PC-9 (cell line): ENCODE measurements at regions not wholly inside any gene's neighbourhood (a gene's known extent, or its start where the extent isn't known, plus 50 kb on each side); places are given as distances from the start of the nearest gene placed in this dataset.

Experiments used
- BruUV-seq: library from RNA; stranded (reverse); fragments of 400-500 nt; replicated peaks from 2 replicates; lab custom pipeline; 2021; lab: Mats Ljungman, UMichigan
- CTCF ChIA-PET: fragments of 300-600 bp; sonication (Branson Sonifier 250); formaldehyde crosslinking; loops from one replicate; lab custom pipeline; 2022; ENCODE audit warnings: antibody characterized with exemption; lab: Charles Lee
- POLR2A ChIA-PET: fragments of 300-600 bp; sonication (Branson Sonifier 250); formaldehyde crosslinking; loops from one replicate; lab custom pipeline; 2022; ENCODE audit warnings: antibody characterized with exemption; ENCODE audit not compliant: unreplicated experiment; lab: Charles Lee
- DNase-seq, 2 experiments: peaks; one replicate each; pipeline versions ENCODE4 v3.0.0 to v3.0.0-alpha.2; 2015 to 2022; ENCODE audit warnings: mixed read lengths in 1 of 2
- H2AFZ ChIP-seq: fragments of 200-600 bp; sonication (generic); 2 replicates; pipeline ENCODE4 v1.8.1; 2017; ENCODE audit warnings: antibody characterized with exemption
- H3F3A ChIP-seq: fragments of 200-600 bp; sonication (generic); 2 replicates; pipeline ENCODE4 v1.8.1; 2017; ENCODE audit warnings: antibody characterized with exemption, mild to moderate bottlenecking, low read depth; ENCODE audit not compliant: insufficient read depth
- H3K27ac ChIP-seq: fragments of 200-600 bp; sonication (generic); 2 replicates; pipeline ENCODE4 v1.6.1; 2016; ENCODE audit warnings: mixed run types
- H3K27me3 ChIP-seq: fragments of 200-600 bp; sonication (generic); 2 replicates; pipeline ENCODE4 v1.6.1; 2016; ENCODE audit warnings: low read depth, mixed run types; ENCODE audit not compliant: insufficient read depth
- H3K36me3 ChIP-seq: fragments of 200-600 bp; sonication (generic); 2 replicates; pipeline ENCODE4 v1.6.1; 2016; ENCODE audit warnings: low read depth, mixed run types
- H3K4me1 ChIP-seq: fragments of 200-600 bp; sonication (generic); replicated peaks from 2 replicates; pipeline ENCODE4 v1.6.1; 2016; ENCODE audit warnings: mixed run types; ENCODE audit not compliant: insufficient read depth
- H3K4me2 ChIP-seq: fragments of 200-600 bp; sonication (generic); 2 replicates; pipeline ENCODE4 v1.6.1; 2017; ENCODE audit warnings: mixed run types
- H3K4me3 ChIP-seq: fragments of 200-600 bp; sonication (generic); 2 replicates; pipeline ENCODE4 v1.6.1; 2016; ENCODE audit warnings: mixed run types
- H3K79me2 ChIP-seq: fragments of 200-600 bp; sonication (generic); 2 replicates; pipeline ENCODE4 v1.6.1; 2017; ENCODE audit warnings: low read depth, mixed run types
- H3K9me2 ChIP-seq: fragments of 200-600 bp; sonication (generic); 2 replicates; pipeline ENCODE4 v1.8.1; 2017; ENCODE audit warnings: mild to moderate bottlenecking; ENCODE audit not compliant: insufficient read depth
- H3K9me3 ChIP-seq: fragments of 200-600 bp; sonication (generic); 2 replicates; pipeline ENCODE4 v1.8.1; 2016; ENCODE audit warnings: low read depth; ENCODE audit not compliant: insufficient read depth
- H4K20me1 ChIP-seq: fragments of 200-600 bp; sonication (generic); 2 replicates; pipeline ENCODE4 v1.8.1; 2017; ENCODE audit not compliant: insufficient read depth
- EZH2 ChIP-seq: fragments of 200-600 bp; sonication (generic); IDR thresholded peaks from 2 replicates; pipeline ENCODE4 v1.8.0; 2017; ENCODE audit warnings: antibody characterized with exemption, low read depth
- intact Hi-C: fragments of 100-400 bp; cut with micrococcal nuclease; formaldehyde crosslinking; loops from one replicate; pipeline ENCODE4 v1.10.0; 2022; ENCODE audit not compliant: unreplicated experiment
- TF ChIP-seq, protein P1 (sequence below): fragments of 200-600 bp; sonication (generic); conservative IDR thresholded peaks from 2 replicates; pipeline ENCODE4 v1.6.1; 2017; ENCODE audit warnings: mixed run types, antibody characterized with exemption, mild to moderate bottlenecking, moderate library complexity

DNA sequence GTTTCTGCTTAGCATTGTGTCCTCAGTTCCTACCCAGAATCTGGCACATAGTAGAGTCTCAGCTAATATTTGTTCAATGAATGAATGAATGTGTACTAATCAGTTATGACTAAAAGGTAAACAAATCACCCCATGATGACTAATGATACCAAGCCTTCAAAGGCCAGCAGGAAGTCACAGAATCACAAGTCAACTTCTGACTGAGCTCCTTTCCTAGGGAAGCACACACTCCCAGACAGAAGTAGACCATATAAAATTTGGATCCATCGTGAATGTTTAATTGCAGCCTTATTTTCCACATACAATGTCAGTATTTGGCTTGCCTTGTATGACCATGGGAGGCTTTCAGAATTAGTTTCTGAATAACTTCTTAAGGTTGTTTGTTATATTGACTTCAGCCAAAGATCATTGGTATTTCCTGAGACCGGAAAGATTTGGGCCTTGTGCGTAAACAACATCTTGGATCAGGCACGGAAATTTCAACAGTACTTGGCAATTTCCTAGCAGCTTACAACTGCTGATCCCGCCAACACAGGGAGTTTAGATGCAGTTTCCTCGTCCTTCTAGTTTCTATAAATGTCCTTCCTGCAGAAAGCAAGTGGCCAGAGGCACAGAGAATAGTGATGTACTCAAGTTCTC is 185.9 kb upstream of the ATP1B1 start:
- Histone ChIP-seq H3K4me2 (peak overlapping the region; percentile 26), H3K9me2 (no peaks in the 10 kb centered on the region), H2AFZ (no peak overlapping the region), H3K4me1 (peaks cover 75% of the 10 kb centered on the region), H3K27ac (peak overlapping the region; percentile 81), H3F3A (peaks cover 33% of the 10 kb centered on the region), H3K27me3 (no peaks in the 10 kb centered on the region), H4K20me1 (no peaks in the 10 kb centered on the region), H3K9me3 (no peaks in the 10 kb centered on the region; the same call in 1 of the 2 replicates), H3K4me3 (no peak overlapping the region), H3K36me3 (no peaks in the 10 kb centered on the region), H3K79me2 (no peaks in the 10 kb centered on the region)
- DNase-seq = peak in 1 of 2 experiments; percentile 89
- no TSS peak for BruUV-seq
- CTCF ChIA-PET = no interaction called here
- intact Hi-C loops = loop anchor here (10.0 kb wide), 1 partner anchor 206 kb away; no protein-coding TSS in a partner anchor
- POLR2A ChIA-PET = interaction anchor here (0.6 kb wide), 1 partner anchor 13 kb away, joined by 4 read pairs; no protein-coding TSS in a partner anchor
- TF ChIP-seq EZH2 = no peak
- TF ChIP-seq, protein P1, sequence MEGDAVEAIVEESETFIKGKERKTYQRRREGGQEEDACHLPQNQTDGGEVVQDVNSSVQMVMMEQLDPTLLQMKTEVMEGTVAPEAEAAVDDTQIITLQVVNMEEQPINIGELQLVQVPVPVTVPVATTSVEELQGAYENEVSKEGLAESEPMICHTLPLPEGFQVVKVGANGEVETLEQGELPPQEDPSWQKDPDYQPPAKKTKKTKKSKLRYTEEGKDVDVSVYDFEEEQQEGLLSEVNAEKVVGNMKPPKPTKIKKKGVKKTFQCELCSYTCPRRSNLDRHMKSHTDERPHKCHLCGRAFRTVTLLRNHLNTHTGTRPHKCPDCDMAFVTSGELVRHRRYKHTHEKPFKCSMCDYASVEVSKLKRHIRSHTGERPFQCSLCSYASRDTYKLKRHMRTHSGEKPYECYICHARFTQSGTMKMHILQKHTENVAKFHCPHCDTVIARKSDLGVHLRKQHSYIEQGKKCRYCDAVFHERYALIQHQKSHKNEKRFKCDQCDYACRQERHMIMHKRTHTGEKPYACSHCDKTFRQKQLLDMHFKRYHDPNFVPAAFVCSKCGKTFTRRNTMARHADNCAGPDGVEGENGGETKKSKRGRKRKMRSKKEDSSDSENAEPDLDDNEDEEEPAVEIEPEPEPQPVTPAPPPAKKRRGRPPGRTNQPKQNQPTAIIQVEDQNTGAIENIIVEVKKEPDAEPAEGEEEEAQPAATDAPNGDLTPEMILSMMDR = no peak

DNA sequence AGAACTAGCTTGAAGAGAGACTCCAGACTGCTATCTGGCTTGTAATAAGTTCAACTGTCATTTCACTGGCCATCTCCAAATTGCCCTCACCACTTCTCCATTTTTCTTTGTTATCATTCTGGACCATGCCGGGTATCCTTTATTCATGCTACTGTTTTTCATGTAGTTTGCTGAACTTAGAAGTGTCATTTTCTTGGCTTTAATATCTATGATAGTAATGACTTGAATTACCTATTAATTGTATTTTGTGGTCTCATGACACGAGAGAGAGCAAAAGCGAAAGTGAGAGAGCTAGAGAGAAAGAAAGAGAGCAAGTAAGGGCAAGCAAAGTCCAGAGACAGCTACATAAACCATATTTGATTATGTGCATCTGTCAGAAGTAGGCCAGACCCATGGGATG is 184.9 kb upstream of the ATP1B1 start:
- Histone ChIP-seq H3K79me2 (no peaks in the 10 kb centered on the region), H3F3A (peaks cover 33% of the 10 kb centered on the region), H4K20me1 (no peaks in the 10 kb centered on the region), H3K27me3 (no peaks in the 10 kb centered on the region), H2AFZ (no peak overlapping the region), H3K36me3 (no peaks in the 10 kb centered on the region), H3K9me2 (no peaks in the 10 kb centered on the region), H3K4me3 (no peak overlapping the region), H3K4me1 (peaks cover 69% of the 10 kb centered on the region), H3K9me3 (peaks cover 5% of the 10 kb centered on the region; the same call in 1 of the 2 replicates), H3K4me2 (no peak overlapping the region), H3K27ac (no peak overlapping the region)
- ChIA-PET POLR2A (no interaction called here), CTCF (no interaction called here)
- intact Hi-C loops = loop anchor here (10.0 kb wide), 1 partner anchor 207 kb away; no protein-coding TSS in a partner anchor
- TF ChIP-seq, protein P1 = no peak
- no peak for TF ChIP-seq EZH2
- no TSS peak for BruUV-seq
- no peak for DNase-seq

DNA sequence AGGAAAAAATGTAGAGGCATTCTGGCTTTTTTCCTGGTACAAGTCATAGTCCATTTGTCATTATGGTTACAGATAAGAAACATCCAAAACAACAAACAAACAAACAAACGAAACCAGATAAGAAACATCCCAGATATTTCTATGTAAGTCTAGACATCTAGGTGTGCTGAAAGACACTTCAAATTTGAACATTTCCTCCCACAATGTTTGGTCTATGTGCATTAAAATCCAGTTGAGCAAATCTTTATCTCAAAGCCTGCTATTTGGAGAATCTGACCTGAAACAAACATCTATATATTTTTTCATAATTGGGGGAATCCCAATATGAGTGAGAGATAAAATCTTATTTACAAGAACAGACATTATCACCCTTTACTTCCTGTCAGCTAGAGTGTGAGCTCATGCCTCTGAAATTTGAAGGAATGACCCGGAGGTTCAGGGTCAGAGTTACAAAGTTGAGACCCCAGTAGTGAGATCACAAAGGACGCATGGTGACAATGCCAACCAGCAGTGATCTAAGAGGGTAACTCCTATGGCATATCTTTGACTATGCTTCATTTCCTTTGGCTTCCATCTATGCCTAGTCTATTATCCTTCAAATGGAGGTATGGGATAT is 182.9 kb upstream of the ATP1B1 start:
- Histone ChIP-seq H3K4me1 (peaks cover 49% of the 10 kb centered on the region), H3K4me3 (no peak overlapping the region), H3K9me3 (peaks cover 5% of the 10 kb centered on the region; the same call in 1 of the 2 replicates), H3K4me2 (no peak overlapping the region), H3K79me2 (no peaks in the 10 kb centered on the region), H3K27me3 (no peaks in the 10 kb centered on the region), H4K20me1 (no peaks in the 10 kb centered on the region), H3K36me3 (no peaks in the 10 kb centered on the region), H3K9me2 (no peaks in the 10 kb centered on the region), H3K27ac (peak overlapping the region; percentile 38), H3F3A (peaks cover 27% of the 10 kb centered on the region), H2AFZ (no peak overlapping the region)
- peak in 1 of 2 experiments; percentile 47 for DNase-seq
- BruUV-seq = no TSS peak
- TF ChIP-seq, protein P1 = no peak
- no peak for TF ChIP-seq EZH2
- intact Hi-C loops = loop anchor here (10.0 kb wide), 1 partner anchor 209 kb away; no protein-coding TSS in a partner anchor
- CTCF ChIA-PET = no interaction called here
- POLR2A ChIA-PET = interaction anchor here (0.7 kb wide), 2 partner anchors 257 to 288 kb away, joined by 3 to 8 read pairs; no protein-coding TSS in a partner anchor
